ENCODE measurements at regions not wholly inside any gene's neighbourhood (a gene's known extent, or its start where the extent isn't known, plus 50 kb on each side); places are given as distances from the start of the nearest gene placed in this dataset.

DNA sequence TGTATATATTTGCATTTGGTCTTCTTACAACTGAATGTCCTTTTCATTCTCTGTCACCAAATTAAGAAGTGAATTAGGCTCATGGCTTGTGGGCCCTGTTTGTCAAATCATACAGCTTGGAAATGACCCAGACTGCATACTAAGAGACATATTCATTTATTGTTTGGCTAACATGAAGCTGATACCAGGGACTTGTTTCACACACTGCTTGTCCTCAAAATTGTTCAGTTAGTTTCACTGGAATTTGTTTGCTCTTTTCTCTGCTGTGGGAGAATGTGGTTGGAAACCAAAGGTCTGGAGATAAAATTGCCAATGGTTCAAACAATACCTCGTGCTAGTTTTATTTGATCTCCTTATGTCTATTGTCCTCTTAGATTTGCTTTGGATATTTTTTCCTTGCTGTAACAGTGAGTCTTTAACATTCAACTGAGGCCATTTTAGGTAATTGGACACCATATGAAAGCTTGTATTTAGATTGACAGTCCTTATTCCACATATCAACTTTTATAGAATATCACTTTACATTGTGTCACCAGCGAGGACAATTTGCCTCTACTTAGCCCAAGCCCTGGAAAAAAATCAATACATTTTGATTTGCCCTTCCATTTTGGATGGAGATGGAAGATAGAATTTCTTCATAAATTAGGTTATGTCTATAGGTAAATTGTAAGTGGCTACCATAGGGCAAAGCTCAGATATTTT, 144.3 kb upstream of the MTAP start:
- Histone ChIP-seq H3K36me3 (no peaks in the 10 kb centered on the region), H3K4me3 (no peak overlapping the region), H3K4me1 (no peaks in the 10 kb centered on the region), H3K27ac (no peak overlapping the region), H3K9me3 (no peaks in the 10 kb centered on the region), H3K27me3 (no peaks in the 10 kb centered on the region)
- 74 to 79% methylated on average over 2 of the region's 2 CpGs for WGBS, 2 donors (ENCODE audit: low coverage in 1 of 2)
- TF ChIP-seq, protein P1, sequence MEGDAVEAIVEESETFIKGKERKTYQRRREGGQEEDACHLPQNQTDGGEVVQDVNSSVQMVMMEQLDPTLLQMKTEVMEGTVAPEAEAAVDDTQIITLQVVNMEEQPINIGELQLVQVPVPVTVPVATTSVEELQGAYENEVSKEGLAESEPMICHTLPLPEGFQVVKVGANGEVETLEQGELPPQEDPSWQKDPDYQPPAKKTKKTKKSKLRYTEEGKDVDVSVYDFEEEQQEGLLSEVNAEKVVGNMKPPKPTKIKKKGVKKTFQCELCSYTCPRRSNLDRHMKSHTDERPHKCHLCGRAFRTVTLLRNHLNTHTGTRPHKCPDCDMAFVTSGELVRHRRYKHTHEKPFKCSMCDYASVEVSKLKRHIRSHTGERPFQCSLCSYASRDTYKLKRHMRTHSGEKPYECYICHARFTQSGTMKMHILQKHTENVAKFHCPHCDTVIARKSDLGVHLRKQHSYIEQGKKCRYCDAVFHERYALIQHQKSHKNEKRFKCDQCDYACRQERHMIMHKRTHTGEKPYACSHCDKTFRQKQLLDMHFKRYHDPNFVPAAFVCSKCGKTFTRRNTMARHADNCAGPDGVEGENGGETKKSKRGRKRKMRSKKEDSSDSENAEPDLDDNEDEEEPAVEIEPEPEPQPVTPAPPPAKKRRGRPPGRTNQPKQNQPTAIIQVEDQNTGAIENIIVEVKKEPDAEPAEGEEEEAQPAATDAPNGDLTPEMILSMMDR (IDR thresholded peaks at IDR 0.05), result no peak
- no peak for TF ChIP-seq EP300 (IDR thresholded peaks at IDR 0.05)
- TF ChIP-seq POLR2AphosphoS5 (IDR thresholded peaks at IDR 0.05), result no peak
- TF ChIP-seq POLR2A (IDR thresholded peaks at IDR 0.05), result no peak
- no peak for ATAC-seq

DNA sequence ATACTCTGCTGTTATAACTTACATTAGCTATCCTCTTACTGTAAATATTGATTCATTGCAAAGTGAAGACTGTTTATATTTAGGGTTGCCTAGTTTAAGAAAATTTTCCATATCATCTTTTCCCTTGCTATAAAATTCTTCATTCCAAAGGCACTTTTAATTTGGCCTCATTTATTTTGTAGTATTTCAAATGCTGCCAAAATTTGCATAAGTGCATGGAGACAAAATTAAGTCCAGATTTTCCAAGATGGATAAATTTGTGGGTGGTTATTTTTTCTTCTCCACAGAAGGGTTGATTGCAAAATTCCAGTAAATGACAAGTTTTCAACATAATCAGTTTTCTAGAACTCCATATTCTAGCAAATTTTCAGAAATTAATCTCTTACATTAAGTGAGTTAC, 141.5 kb upstream of the MTAP start:
- no peak for ATAC-seq
- no peaks in the 10 kb centered on the region for H3K9me3 ChIP-seq
- H3K27me3 ChIP-seq, result no peaks in the 10 kb centered on the region
- no peaks in the 10 kb centered on the region for H3K4me1 ChIP-seq
- no peak overlapping the region for H3K27ac ChIP-seq
- H3K4me3 ChIP-seq, result no peak overlapping the region
- TF ChIP-seq EP300 (IDR thresholded peaks at IDR 0.05), result no peak
- TF ChIP-seq, protein P1 (IDR thresholded peaks at IDR 0.05), result no peak
- TF ChIP-seq POLR2AphosphoS5 (IDR thresholded peaks at IDR 0.05), result no peak
- TF ChIP-seq POLR2A (IDR thresholded peaks at IDR 0.05), result no peak
- no peaks in the 10 kb centered on the region for H3K36me3 ChIP-seq

DNA sequence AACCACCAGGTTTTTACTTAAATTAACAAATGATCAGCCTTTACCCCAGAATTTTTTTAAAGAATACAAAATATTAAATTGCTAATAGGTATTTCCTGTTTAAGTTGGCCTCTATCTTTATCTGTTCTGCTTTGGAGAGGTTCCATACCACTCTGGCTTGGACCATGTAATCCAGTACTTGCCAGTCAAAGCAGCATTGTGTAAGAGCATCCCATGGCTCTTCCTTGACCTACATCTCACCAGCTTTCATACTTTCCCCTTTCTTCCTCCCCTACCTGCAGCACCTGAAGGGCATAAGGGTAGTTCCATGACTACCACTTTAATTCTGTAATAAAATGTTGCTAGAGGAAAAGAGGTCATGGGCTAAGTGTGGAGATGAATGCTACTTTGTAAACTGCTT, 140.8 kb upstream of the MTAP start:
- no peak for ATAC-seq
- TF ChIP-seq EP300 (IDR thresholded peaks at IDR 0.05), result no peak
- Histone ChIP-seq H3K27me3 (no peaks in the 10 kb centered on the region), H3K4me1 (no peaks in the 10 kb centered on the region), H3K27ac (no peak overlapping the region), H3K4me3 (no peak overlapping the region), H3K36me3 (no peaks in the 10 kb centered on the region), H3K9me3 (no peaks in the 10 kb centered on the region)

DNA sequence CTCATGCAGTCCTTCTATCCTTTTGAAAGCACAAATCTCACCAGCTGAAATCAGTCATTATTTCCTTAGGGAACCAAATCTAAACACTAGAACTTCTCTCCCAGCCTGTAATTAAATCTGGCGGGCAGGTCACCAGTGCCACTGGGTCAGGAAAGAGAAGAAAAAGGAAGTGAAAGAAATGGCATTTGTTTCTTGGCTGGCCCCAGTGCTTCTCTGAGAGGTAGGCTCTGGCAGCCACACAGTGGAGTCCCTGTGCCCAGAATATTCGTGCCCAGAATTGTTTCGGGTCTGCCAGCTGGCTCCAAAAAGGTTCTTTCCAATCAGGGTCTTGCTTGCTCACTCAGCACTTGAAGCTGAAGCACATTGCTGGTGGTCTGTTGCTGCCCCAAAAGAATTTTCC, 133.9 kb upstream of the MTAP start:
- no peak overlapping the region for H3K27ac ChIP-seq
- no peaks in the 10 kb centered on the region for H3K4me1 ChIP-seq
- no peak overlapping the region for H3K4me3 ChIP-seq
- no peaks in the 10 kb centered on the region for H3K9me3 ChIP-seq
- no peaks in the 10 kb centered on the region for H3K36me3 ChIP-seq
- TF ChIP-seq EP300 (IDR thresholded peaks at IDR 0.05) (no peak), POLR2AphosphoS5 (IDR thresholded peaks at IDR 0.05) (no peak), POLR2A (IDR thresholded peaks at IDR 0.05) (no peak)
- TF ChIP-seq, protein P1 (IDR thresholded peaks at IDR 0.05), result no peak
- WGBS, 2 donors (ENCODE audit: low coverage in 1 of 2), result 21% methylated on average over 3 of the region's 3 CpGs; no CpG with 5 or more reads in 1 of the 2 donors
- H3K27me3 ChIP-seq, result no peaks in the 10 kb centered on the region
- no peak for ATAC-seq

DNA sequence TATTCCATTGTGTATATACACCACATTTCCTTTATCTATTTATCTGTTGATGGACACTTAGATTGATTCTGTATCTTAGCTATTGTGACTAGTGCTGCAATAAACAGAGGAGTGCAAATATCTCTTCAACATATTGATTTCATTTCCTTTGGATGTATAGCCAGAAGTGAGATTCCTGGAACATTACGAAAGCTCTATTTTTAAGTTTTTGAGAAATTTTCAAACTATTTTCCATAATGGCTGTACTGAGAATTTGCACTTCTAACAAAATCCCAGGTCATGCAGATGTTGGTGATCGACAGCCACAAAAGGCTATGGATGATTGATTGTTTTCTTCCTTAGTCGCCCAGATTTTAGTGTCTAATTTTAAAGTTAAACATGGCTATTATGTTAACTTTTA, 132.7 kb upstream of the MTAP start:
- WGBS, 2 donors (ENCODE audit: low coverage in 1 of 2), result 56 to 75% methylated on average over 3 of the region's 3 CpGs
- no peak overlapping the region for H3K27ac ChIP-seq
- no peak for ATAC-seq
- H3K27me3 ChIP-seq, result no peaks in the 10 kb centered on the region
- no peaks in the 10 kb centered on the region for H3K9me3 ChIP-seq
- TF ChIP-seq, protein P1 (IDR thresholded peaks at IDR 0.05), result no peak
- H3K4me3 ChIP-seq, result no peak overlapping the region
- H3K4me1 ChIP-seq, result no peaks in the 10 kb centered on the region
- H3K36me3 ChIP-seq, result no peaks in the 10 kb centered on the region

Measured in gastroesophageal sphincter (tissue), 4 donors.